Activated CD4-positive, alpha-beta T cell treated with anti-CD3 and anti-CD28 coated beads, Interleukin-2, Interleukin-4, amounts not matched to agents 100 ng/mL and 50 ng/mL, durations not matched to agents 16 hours and 8 hours (primary cell): ENCODE measurements at regions not wholly inside any gene's neighbourhood (a gene's known extent, or its start where the extent isn't known, plus 50 kb on each side); places are given as distances from the start of the nearest gene placed in this dataset.
"Not testable (repeated sequence)": the region's sequence is repeated elsewhere in the genome, so short reads cannot be mapped to it uniquely, and the experiment has no call there.

Experiments used
- DNase-seq: peaks from one replicate; pipeline ENCODE4 v3.0.0-alpha.2; 2020; ENCODE audit warnings: low spot score

- no peak for DNase-seq
Measured at GRCh38 chr2:4139316-4139715, 435.9 kb downstream of the DCDC2C start.

GRCh38 chr2:4139731-4140130 lies 436.4 kb downstream of the DCDC2C start:
- DNase-seq: no peak

DNA sequence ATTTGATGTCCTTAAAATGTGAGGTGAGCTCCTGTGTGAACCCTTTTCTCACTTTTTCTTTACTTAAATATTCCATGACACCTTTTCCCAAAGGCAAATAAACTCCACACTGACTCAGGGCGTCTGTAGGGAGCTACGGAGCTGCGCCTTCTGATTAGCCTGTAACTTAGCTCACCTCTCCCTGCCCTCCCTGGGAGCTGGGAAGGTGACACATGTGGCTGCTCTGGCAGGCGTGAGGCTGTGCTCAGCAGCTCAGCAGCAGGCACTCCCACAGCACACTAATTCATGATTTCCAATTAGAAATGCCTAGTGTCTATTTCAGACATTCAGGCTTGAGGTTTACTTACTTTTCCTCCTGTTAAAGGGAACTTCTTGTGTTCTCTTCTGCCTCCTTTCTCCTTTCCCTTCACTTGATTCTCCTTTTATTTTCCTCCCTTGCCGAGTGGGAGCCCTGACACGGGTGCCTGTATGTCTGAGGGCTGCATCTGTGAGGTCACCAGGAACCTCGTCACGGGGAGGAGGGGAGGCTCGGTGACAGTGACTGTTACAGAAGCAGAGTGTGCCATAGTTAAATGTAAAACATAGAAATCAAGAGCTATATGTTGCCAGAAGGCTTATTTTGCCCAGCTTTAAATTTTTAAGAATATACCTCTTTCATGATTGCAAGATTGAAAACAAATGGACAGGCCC lies 437.1 kb downstream of the DCDC2C start:
- DNase-seq: no peak

DNA sequence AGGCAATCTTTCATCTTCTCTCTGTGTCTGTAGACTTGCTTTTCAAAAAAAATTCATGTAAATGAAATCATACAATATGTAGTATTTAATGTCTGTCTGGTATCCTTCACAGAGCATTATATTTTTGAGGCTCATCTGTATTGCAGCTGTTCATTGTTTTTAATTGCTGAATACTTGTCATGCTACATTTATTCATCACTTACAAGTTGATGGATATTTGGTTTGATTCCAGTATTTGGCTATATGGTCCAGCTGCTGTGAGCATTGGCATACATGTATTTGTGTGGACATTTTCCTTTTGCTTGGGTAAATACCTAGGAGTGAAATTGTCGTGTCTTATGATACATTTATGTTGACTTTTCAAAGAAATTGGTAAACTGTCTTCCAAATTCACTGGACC lies 441.4 kb downstream of the DCDC2C start:
- no peak for DNase-seq

DNA sequence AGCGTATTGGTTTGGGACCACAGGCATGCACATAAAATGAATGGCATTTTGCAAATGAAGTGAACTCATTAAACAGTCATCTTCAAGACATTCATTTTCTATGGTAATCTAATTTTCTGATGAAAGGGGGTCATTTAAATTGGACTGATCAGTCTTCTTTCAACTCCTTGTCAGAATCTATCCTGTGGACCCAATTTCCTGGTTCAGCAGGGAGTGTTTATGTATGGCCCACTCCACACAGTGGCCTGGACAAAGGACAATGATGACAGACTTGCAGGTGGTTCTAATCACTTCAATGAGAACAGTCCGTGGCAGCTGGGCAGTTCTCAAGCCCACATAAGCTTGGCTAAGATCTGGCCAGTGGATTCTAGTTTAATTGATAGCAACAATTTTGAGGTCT lies 448.1 kb downstream of the DCDC2C start:
- no peak for DNase-seq

DNA sequence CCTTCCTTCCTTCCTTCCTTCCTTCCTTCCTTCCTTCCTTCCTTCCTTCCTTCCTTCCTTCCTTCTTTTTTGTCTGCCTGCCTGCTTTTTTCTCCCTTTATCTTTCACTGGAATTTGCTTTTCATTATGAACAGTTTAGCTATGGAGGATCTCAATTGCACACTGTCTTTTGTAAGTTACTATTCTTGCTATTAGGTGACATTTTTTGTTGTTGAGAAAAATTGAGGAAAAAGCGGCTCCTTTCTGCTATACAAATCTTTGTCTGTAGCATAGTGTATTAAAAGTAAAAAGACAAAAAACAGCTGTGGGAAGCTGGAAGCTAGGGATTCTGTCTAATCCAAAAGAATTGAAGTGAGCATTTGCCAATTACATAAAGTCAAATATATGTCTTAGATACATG lies 448.7 kb downstream of the DCDC2C start:
- DNase-seq: no peak

DNA sequence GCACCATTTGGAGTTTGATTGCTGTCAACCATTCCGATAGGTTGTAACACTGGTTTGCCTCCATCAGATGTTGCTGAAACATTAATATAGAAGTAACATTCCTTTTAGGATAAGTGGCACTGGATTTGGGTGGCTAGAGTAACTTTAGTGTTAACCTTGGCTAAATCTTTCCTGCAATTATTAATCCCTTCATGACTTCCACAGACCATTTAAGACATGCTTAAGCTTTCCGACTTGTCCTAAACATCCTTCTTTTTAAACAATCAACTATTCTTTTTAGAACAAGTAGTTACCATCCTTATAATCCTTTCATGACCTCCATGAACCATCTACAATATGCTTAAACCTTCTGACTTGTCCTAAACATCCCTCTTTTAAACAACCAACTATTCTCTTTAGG lies 465.5 kb downstream of the DCDC2C start:
- DNase-seq: no peak

DNA sequence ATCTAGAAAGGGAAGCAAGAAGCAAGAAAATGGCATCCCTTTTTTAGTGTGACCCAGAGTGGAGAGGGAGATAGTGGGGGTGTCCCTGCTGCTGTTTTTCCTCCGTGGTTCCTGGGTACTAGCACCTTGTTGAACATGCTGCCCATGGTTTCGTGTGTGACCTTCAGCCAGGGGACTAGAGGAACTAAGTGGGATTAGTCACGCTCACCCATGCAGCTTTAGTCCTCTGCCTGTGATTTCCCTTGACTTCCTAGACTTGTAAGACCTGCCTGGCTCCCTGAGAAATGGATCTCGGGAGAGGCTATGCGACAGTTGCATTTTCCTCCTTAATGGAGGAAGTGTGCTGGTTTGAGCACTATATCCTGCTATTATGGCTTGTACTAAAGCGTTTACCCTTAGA lies 471.4 kb downstream of the DCDC2C start:
- no peak for DNase-seq

GRCh38 chr2:4175343-4175742 lies 472.0 kb downstream of the DCDC2C start:
- DNase-seq: no peak

- DNase-seq: no peak
Measured at GRCh38 chr2:4180631-4181030, 477.3 kb downstream of the DCDC2C start.

GRCh38 chr2:4181062-4181461 lies 477.7 kb downstream of the DCDC2C start:
- no peak for DNase-seq

- DNase-seq: no peak
Measured at GRCh38 chr2:4188561-4188960, 485.2 kb downstream of the DCDC2C start.

- no peak for DNase-seq
Measured at GRCh38 chr2:4190548-4190947, 487.2 kb downstream of the DCDC2C start.

- no peak for DNase-seq
Measured at GRCh38 chr2:4192119-4192518, 488.7 kb downstream of the DCDC2C start.

- DNase-seq: no peak
Measured at GRCh38 chr2:4214444-4215205, 511.2 kb downstream of the DCDC2C start.

DNA sequence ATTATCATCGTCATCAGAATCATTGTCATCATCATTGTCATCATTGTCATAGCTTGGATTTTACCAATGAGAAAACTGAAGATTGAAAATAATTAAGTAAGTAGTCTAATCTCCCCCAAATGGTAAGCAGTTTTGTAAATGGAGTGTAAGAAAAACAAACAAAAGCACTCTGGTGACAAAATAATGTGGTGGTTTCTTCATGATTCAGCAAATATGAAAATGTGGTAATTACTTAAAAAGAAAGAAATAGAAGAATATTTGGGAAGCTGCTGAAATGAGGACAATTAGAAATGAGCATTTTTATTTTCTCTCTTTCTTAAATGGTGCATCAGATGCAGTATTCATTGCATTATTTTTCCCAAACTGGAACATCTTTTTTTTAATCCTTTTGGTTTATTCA lies 514.4 kb downstream of the DCDC2C start:
- DNase-seq: no peak

GRCh38 chr2:4219101-4219500 lies 515.7 kb downstream of the DCDC2C start:
- DNase-seq: no peak

GRCh38 chr2:4219571-4219970 lies 516.2 kb downstream of the DCDC2C start:
- no peak for DNase-seq

DNA sequence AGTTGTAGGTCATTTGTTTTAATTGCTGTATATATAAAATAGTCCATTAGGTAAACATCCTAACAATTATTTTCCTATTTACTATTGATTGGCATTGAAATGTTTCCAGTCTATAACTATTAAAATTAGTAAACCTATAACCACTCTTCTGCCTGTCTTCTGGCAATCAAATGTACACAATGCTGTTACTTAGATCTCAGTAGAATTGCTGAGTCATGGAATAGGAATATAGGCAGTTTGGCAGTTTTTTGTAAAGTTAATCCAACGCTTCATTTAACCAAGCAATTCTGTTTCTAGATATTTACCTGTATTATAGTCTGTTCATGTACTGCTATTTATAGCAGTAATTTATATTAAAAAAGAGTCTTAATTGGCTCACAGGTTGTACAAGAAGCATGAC lies 518.1 kb downstream of the DCDC2C start:
- DNase-seq: no peak

DNA sequence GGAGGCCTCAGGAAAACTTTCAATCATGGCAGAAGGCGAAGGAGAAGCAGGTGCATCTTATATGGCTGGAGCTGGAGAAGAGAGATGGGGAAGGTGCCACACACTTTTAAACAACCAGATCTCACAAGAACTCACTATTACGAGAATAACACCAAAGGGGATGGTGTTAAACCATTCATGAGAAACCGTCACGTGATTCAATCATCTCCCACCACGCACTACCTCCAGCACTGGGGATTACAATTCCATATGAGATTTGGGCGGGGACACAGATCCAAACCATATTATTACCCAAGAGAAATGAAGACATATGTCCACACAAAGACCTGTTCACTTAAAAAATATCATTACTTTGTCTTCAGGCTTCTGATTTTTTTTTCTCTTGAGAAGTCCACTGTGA lies 518.5 kb downstream of the DCDC2C start:
- no peak for DNase-seq

- not testable (repeated sequence) for DNase-seq
Measured at GRCh38 chr2:4244422-4244821, 541.0 kb downstream of the DCDC2C start.

DNA sequence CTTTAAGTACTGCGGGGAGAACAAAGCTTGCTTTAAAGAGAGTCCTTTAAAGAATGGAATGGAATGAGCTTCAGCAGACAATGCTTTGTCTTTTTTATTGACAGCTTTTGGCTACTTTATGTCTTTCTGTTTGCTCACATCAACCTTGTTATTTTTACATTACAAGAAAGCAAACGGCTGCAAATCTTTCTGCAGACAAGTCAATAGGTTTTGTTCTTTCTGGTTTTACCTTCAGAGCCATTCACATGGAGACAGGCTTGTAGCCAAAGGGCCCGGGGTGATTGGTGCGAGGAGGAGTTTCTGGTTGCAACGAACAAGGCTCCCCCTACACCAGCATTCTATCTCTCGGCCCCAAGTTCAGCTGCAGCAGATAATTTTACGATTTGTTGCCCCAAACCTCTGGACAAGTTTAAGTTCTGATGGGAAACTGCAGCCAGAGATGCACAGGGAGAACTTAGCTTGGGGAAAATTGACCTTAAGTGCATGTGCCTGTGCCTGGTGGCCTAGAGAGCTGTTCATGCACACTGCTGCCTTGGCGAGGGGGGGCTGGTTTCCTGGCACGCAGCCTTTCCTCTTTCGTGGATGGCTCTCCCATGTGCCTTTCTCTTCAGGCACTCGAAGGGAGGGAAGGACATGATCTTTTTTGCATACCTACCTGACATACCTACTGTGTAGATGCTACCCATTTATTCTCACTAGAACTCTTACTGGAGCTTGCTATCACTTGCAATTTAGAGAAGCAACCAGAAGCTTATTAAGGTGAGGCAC lies 543.2 kb downstream of the DCDC2C start:
- no peak for DNase-seq

DNA sequence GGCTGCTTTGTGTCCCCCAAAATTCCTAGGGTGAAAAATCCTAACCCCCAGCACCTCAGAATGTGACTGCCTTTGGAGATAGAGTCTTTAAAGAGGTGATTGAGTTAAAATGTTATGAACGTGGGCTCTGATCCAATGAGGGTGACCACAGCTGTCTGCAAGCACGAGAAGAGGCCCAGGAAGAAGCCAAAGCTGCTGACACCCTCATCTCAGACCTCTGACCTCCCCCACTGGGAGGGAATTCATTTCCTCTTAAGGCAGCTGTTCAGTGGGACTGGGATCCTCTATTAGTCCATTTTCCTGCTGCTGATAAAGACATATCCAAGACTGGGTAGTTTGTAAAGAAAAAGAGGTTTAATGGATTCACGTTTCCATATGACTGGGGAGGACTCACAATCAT lies 544.4 kb downstream of the DCDC2C start:
- DNase-seq: no peak
